Peyer's patch (tissue), 4 donors: ENCODE measurements at regions not wholly inside any gene's neighbourhood (a gene's known extent, or its start where the extent isn't known, plus 50 kb on each side); places are given as distances from the start of the nearest gene placed in this dataset.

ENCODE experiments used
- DNase-seq, 3 donors: peaks; one replicate each; pipeline ENCODE4 v3.0.0-alpha.2; 2017 to 2019
- H3K27ac ChIP-seq, 4 donors: fragments of 200-600 bp; sonication (generic); one replicate each; pipeline ENCODE4 v1.5.1; 2016 to 2019
- H3K27me3 ChIP-seq, 2 donors: fragments of 200-600 bp; sonication (generic); one replicate each; pipeline ENCODE4 v1.5.1; 2019
- H3K36me3 ChIP-seq, 3 donors: fragments of 200-600 bp; sonication (generic); one replicate each; pipeline ENCODE4 v1.5.1; 2016 to 2019
- H3K4me1 ChIP-seq, 4 donors: fragments of 200-600 bp; sonication (generic); one replicate each; pipeline ENCODE4 v1.5.1; 2016 to 2019
- H3K4me3 ChIP-seq, 4 donors: fragments of 200-600 bp; sonication (generic); 1 replicate in 3 of 4; 2 replicates in 1 of 4; pipeline ENCODE4 v1.5.1; 2016 to 2019; ENCODE audit warnings: mild to moderate bottlenecking in 1 of 4
- H3K9me3 ChIP-seq, 4 donors: fragments of 200-600 bp; sonication (generic); one replicate each; pipeline ENCODE4 v1.5.1; 2016 to 2019; ENCODE audit warnings: mild to moderate bottlenecking in 1 of 4
- POLR2A ChIP-seq, 2 donors: fragments of 450-650 bp; IDR thresholded peaks; one replicate each; pipeline ENCODE4 v1.5.1; 2017; ENCODE audit warnings: antibody characterized with exemption in 2 of 2, mild to moderate bottlenecking in 2 of 2, moderate library complexity in 2 of 2
- TF ChIP-seq, protein P1 (sequence below), 6 experiments: fragments of 450-650 bp in 4 of 6; fragments of 200-600 bp in 2 of 6; sonication (generic) in 1 of 6; IDR thresholded peaks; one replicate each; pipeline ENCODE4 v1.5.1; 2017 to 2019; ENCODE audit warnings: antibody characterized with exemption in 6 of 6, mild to moderate bottlenecking in 3 of 6, moderate library complexity in 1 of 6

DNA sequence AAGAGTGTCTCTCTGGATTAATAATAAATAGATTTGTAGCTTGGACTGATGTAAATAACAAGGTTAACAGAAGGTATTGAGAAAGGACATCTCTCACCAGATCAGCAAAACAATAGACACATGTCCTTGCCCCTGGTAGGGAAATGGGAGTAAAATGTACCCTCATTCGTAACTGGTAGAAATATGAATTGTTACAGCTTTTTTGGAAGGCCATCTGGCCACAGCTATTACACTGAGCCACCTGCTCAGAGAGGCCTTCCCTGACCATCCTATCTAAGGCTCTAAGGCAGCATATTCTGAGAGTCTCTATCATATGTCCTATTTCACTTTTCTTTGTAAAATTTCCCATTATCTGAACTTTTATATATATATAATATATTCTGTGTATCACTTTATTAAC, 129.1 kb upstream of the MAP1B start:
- no peak for DNase-seq
- TF ChIP-seq POLR2A (IDR thresholded peaks at IDR 0.05), result no peak
- H3K27ac ChIP-seq, result no peak overlapping the region
- H3K4me3 ChIP-seq, result no peak overlapping the region
- no peaks in the 10 kb centered on the region for H3K4me1 ChIP-seq
- peaks cover 0 to 6% (median 0%) of the 10 kb centered on the region in 4 donors for H3K9me3 ChIP-seq
- no peaks in the 10 kb centered on the region for H3K36me3 ChIP-seq
- no peaks in the 10 kb centered on the region for H3K27me3 ChIP-seq

DNA sequence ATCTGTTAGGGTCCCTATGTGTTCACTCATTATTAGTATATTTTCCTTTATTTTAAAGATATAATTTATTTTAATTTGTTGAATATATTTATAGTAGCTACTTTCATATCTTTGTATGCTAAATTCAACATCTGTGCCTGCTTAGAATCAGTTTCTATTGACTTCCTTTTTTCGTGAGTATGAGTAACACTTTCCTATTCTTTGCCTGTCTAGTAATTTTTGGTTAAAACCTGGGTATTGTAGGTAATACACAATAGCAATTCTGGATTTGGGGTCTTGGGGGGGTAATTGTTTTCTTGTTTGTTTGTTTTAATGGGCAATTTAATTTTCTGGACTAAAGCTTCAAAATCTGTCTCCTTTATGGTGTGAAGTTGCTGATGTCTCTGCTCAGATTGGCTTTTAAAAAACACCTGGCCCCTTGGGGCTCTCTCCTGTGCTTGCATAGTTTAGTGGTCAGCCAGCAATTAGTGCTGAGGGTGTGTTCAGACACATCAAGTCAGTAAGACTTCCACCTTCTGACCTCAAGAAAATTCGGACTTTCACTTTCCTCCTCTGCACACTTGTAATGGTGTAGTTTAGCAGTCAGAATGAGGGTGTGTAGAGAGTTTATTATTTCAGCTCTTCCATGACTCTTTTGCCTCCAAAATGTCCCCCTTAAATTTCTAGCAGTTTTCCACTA, 124.4 kb upstream of the MAP1B start:
- Histone ChIP-seq H3K4me3 (no peak overlapping the region), H3K36me3 (no peaks in the 10 kb centered on the region), H3K4me1 (no peaks in the 10 kb centered on the region), H3K27me3 (no peaks in the 10 kb centered on the region), H3K9me3 (peaks cover 0 to 6% (median 0%) of the 10 kb centered on the region in 4 donors), H3K27ac (no peak overlapping the region)
- TF ChIP-seq, protein P1, sequence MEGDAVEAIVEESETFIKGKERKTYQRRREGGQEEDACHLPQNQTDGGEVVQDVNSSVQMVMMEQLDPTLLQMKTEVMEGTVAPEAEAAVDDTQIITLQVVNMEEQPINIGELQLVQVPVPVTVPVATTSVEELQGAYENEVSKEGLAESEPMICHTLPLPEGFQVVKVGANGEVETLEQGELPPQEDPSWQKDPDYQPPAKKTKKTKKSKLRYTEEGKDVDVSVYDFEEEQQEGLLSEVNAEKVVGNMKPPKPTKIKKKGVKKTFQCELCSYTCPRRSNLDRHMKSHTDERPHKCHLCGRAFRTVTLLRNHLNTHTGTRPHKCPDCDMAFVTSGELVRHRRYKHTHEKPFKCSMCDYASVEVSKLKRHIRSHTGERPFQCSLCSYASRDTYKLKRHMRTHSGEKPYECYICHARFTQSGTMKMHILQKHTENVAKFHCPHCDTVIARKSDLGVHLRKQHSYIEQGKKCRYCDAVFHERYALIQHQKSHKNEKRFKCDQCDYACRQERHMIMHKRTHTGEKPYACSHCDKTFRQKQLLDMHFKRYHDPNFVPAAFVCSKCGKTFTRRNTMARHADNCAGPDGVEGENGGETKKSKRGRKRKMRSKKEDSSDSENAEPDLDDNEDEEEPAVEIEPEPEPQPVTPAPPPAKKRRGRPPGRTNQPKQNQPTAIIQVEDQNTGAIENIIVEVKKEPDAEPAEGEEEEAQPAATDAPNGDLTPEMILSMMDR (IDR thresholded peaks at IDR 0.05), result no peak
- TF ChIP-seq POLR2A (IDR thresholded peaks at IDR 0.05), result no peak
- DNase-seq, result no peak

DNA sequence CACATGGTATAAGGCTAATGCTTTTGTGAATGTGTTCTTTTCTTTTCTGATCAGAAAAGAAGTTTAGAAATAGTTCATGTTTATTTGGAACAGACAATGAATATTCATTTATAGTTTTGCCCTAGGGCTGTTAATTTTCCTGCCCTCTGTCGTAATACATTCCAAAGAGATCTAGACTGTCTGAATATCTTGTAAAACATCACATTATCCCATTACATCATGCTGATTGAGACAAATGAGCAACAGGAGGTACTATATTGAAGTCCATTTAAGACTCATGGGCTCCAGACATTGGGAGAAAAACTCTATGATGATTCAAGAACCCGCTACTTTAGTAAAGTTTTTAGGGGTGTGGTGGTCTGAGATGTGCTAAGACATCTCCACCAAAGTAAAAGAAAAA, 121.2 kb upstream of the MAP1B start:
- H3K4me3 ChIP-seq, result no peak overlapping the region
- peaks cover 0 to 6% (median 0%) of the 10 kb centered on the region in 4 donors for H3K9me3 ChIP-seq
- no peak for TF ChIP-seq POLR2A (IDR thresholded peaks at IDR 0.05)
- TF ChIP-seq, protein P1 (IDR thresholded peaks at IDR 0.05), result no peak
- H3K36me3 ChIP-seq, result no peaks in the 10 kb centered on the region
- no peak overlapping the region for H3K27ac ChIP-seq
- H3K4me1 ChIP-seq, result no peaks in the 10 kb centered on the region
- H3K27me3 ChIP-seq, result no peaks in the 10 kb centered on the region
- no peak for DNase-seq

DNA sequence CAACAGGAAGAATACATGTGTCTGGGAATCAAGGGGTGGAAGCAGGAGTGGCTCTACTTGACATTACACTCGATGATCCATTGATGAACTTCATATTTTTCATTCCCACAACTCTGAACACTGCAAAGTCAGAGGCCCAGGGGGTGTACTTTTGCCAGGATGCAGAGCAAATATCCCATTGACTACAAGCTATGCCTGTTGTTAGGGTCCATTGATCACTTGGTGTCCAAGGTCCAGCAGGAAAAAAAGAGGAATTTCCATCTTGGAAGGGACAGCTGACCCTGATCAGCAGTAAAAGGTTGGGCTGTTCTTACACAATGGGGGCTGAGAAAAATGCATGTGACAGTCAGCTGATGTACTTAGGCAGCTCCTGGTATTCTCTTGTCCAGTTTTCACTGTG, 118.5 kb upstream of the MAP1B start:
- no peaks in the 10 kb centered on the region for H3K4me1 ChIP-seq
- no peak for DNase-seq
- no peaks in the 10 kb centered on the region for H3K27me3 ChIP-seq
- no peaks in the 10 kb centered on the region for H3K36me3 ChIP-seq
- no peaks in the 10 kb centered on the region for H3K9me3 ChIP-seq
- no peak overlapping the region for H3K4me3 ChIP-seq
- no peak overlapping the region for H3K27ac ChIP-seq
- TF ChIP-seq, protein P1 (IDR thresholded peaks at IDR 0.05), result no peak
- no peak for TF ChIP-seq POLR2A (IDR thresholded peaks at IDR 0.05)

DNA sequence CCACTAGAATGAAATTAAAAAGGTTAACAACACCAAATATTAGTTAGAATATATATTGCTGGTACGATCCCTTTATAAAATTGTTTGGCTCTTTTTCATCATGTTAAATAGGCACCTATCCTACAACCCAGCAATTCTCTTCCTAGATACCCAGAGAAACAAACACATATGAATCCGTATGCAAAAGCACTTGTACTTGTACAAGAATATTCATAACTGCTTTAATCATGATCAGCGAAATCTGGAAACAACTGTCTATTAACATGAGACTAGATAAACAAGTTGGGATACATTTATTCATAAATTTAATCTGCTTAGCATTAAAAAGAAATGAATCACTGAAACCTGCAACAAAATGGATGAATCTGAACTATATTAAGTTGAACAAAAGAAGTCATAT, 113.7 kb upstream of the MAP1B start:
- Histone ChIP-seq H3K27me3 (no peaks in the 10 kb centered on the region), H3K27ac (no peak overlapping the region), H3K4me3 (no peak overlapping the region), H3K9me3 (no peaks in the 10 kb centered on the region), H3K36me3 (no peaks in the 10 kb centered on the region), H3K4me1 (no peaks in the 10 kb centered on the region)
- TF ChIP-seq, protein P1 (IDR thresholded peaks at IDR 0.05), result no peak
- TF ChIP-seq POLR2A (IDR thresholded peaks at IDR 0.05), result no peak
- DNase-seq, result no peak

DNA sequence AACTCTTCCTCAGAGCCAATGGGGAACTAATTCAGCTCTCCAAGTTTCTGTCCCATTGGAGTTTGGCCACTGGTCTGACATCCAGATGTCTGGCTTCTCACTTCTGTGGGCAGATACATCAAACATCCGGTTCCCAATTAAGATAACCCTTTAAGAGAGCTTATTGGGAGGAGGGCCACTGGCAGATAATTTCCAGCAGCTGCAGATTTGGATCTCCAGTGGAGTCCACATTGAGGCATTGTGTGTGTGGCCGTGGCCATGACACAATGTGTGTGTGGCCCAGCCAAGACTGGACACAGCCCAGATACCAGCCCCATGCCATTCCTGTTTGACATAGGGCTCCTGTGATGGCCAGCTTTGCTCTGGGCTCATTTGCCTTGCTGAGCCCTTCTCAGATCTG, 110.5 kb upstream of the MAP1B start:
- no peaks in the 10 kb centered on the region for H3K36me3 ChIP-seq
- no peak overlapping the region for H3K4me3 ChIP-seq
- DNase-seq, result no peak
- no peaks in the 10 kb centered on the region for H3K4me1 ChIP-seq
- TF ChIP-seq POLR2A (IDR thresholded peaks at IDR 0.05), result no peak
- TF ChIP-seq, protein P1 (IDR thresholded peaks at IDR 0.05), result no peak
- H3K27ac ChIP-seq, result no peak overlapping the region
- H3K9me3 ChIP-seq, result no peaks in the 10 kb centered on the region
- no peaks in the 10 kb centered on the region for H3K27me3 ChIP-seq
